Upper lobe of left lung (tissue), 4 donors: ENCODE measurements at regions not wholly inside any gene's neighbourhood (a gene's known extent, or its start where the extent isn't known, plus 50 kb on each side); places are given as distances from the start of the nearest gene placed in this dataset.

Source experiments
- CTCF ChIP-seq, 6 experiments: fragments of 450-650 bp in 4 of 6; fragments of 200-600 bp in 2 of 6; sonication (generic) in 2 of 6; IDR thresholded peaks; one replicate each; pipeline ENCODE4 v1.5.1; 2016 to 2019; ENCODE audit warnings: antibody characterized with exemption in 6 of 6
- POLR2AphosphoS5 ChIP-seq, 2 donors: sonication (generic); formaldehyde crosslinking; IDR thresholded peaks; one replicate each; pipeline ENCODE4 v1.5.1; 2017; ENCODE audit warnings: antibody characterized with exemption in 2 of 2

GRCh38 chr2:193072647-193073046 lies 877.9 kb upstream of the TMEFF2 start:
- TF ChIP-seq CTCF (IDR thresholded peaks at IDR 0.05) (no peak), POLR2AphosphoS5 (IDR thresholded peaks at IDR 0.05) (no peak)
